Kidney (tissue), 13 donors: ENCODE measurements at regions not wholly inside any gene's neighbourhood (a gene's known extent, or its start where the extent isn't known, plus 50 kb on each side); places are given as distances from the start of the nearest gene placed in this dataset.

Experiments used
- DNase-seq, 5 donors: peaks; one replicate each; pipeline ENCODE4 v3.0.0-alpha.2; 2013 to 2020
- FAIRE-seq: peaks from 2 replicates; lab custom pipeline; 2012; peaks lifted over from hg19 to GRCh38; lab: Jason Lieb, UNC
- H3K27ac ChIP-seq, 2 donors: one replicate each; pipeline ENCODE4 v1.7.0; 2013; ENCODE audit warnings: low read depth in 2 of 2, low read length in 2 of 2, inconsistent platforms in 1 of 2
- H3K27me3 ChIP-seq: one replicate; pipeline ENCODE4 v1.7.1; 2013; ENCODE audit warnings: low read length, inconsistent platforms; ENCODE audit not compliant: control insufficient read depth, insufficient read depth
- H3K36me3 ChIP-seq, 3 donors: one replicate each; pipeline versions ENCODE4 v1.7.0 to v1.7.1; 2013; ENCODE audit warnings: low read length in 3 of 3, control low read depth in 1 of 3, inconsistent platforms in 1 of 3; ENCODE audit not compliant: insufficient read depth in 3 of 3, control insufficient read depth in 2 of 3
- H3K4me1 ChIP-seq, 3 donors: one replicate each; pipeline versions ENCODE4 v1.7.0 to v1.7.1; 2013; ENCODE audit warnings: low read length in 3 of 3, inconsistent platforms in 1 of 3, low read depth in 1 of 3; ENCODE audit not compliant: control insufficient read depth in 2 of 3, insufficient read depth in 2 of 3
- H3K4me3 ChIP-seq, 3 donors: one replicate each; pipeline versions ENCODE4 v1.7.0 to v1.8.1; 2013; ENCODE audit warnings: low read length in 3 of 3, control low read depth in 1 of 3, inconsistent platforms in 1 of 3
- H3K9ac ChIP-seq, 3 donors: one replicate each; pipeline versions ENCODE4 v1.7.0 to v1.7.1; 2013; ENCODE audit warnings: low read length in 3 of 3, control low read depth in 1 of 3, inconsistent platforms in 1 of 3
- H3K9me3 ChIP-seq, 3 donors: one replicate each; pipeline versions ENCODE4 v1.7.0 to v1.7.1; 2013; ENCODE audit warnings: low read length in 3 of 3, control low read depth in 1 of 3, inconsistent platforms in 1 of 3; ENCODE audit not compliant: control insufficient read depth in 2 of 3, insufficient read depth in 1 of 3
- intact Hi-C: fragments of 100-400 bp; cut with DNase I; formaldehyde crosslinking; loops from one replicate; pipeline ENCODE4 v1.11.1; 2022
- TF ChIP-seq, protein P1 (sequence below): IDR thresholded peaks from 3 replicates; pipeline ENCODE4 v1.5.1; 2012; ENCODE audit warnings: mild to moderate bottlenecking, moderate library complexity, borderline replicate concordance; ENCODE audit not compliant: insufficient read depth; ENCODE audit errors: extremely low read depth
- donor health status: control.
- donor health status: control.
- donor health status: control.
- donor health status: control.
- donor health status: control.
- donor health status: DM: yes; HTN: yes; CAD: no.
- donor health status: Normal renal cell carcinoma (clear cell type).

DNA sequence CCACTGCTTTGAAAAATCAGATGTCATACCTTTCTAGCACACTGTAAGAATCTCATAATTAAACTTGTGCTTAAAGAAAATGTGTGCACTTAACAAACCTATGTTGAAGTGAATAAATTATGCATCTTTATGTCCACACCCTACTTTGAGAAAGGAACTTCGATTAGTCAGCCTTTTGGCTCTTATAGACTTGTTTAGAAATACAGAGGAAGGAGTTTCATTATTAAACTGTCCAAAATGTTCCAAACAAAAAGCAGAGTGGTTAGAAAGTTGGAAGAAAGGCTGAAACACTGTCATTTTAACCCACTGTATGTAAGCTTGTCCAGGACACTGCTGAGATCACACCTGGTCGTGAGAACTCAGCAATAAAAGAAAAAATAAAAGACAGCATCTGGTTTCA, 863.2 kb upstream of the CHORDC1 start:
- FAIRE-seq (no peak), DNase-seq (no peak)
- Histone ChIP-seq H3K27me3 (no peaks in the 10 kb centered on the region), H3K4me1 (no peaks in the 10 kb centered on the region), H3K9me3 (no peaks in the 10 kb centered on the region), H3K27ac (no peak overlapping the region), H3K4me3 (no peak overlapping the region), H3K36me3 (no peaks in the 10 kb centered on the region), H3K9ac (no peak overlapping the region)
- TF ChIP-seq, protein P1, sequence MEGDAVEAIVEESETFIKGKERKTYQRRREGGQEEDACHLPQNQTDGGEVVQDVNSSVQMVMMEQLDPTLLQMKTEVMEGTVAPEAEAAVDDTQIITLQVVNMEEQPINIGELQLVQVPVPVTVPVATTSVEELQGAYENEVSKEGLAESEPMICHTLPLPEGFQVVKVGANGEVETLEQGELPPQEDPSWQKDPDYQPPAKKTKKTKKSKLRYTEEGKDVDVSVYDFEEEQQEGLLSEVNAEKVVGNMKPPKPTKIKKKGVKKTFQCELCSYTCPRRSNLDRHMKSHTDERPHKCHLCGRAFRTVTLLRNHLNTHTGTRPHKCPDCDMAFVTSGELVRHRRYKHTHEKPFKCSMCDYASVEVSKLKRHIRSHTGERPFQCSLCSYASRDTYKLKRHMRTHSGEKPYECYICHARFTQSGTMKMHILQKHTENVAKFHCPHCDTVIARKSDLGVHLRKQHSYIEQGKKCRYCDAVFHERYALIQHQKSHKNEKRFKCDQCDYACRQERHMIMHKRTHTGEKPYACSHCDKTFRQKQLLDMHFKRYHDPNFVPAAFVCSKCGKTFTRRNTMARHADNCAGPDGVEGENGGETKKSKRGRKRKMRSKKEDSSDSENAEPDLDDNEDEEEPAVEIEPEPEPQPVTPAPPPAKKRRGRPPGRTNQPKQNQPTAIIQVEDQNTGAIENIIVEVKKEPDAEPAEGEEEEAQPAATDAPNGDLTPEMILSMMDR = no peak
- intact Hi-C loops = no loop called here

DNA sequence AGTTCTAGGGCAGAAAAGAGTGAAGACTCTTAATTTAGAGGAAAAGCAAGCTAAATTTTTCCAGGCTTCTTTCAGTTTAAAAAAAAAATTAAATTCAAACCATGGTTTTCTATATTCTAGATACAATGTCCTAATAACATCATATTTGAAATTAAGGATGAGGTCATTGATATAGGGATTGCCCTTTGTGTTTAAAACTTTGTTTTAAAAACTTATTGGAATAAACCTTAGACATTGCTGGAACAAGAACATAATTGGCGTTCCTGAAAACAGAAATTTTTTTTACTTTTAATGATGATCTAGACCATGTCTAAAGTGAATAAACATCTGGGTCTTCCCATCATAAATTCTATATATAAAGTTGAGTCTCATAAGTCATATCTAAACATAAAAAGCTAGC, 859.4 kb upstream of the CHORDC1 start:
- no peaks in the 10 kb centered on the region for H3K9me3 ChIP-seq
- TF ChIP-seq, protein P1 = no peak
- FAIRE-seq (no peak), DNase-seq (no peak)
- no peak overlapping the region for H3K4me3 ChIP-seq
- no peak overlapping the region for H3K9ac ChIP-seq
- no peaks in the 10 kb centered on the region for H3K36me3 ChIP-seq
- no peaks in the 10 kb centered on the region for H3K4me1 ChIP-seq
- H3K27ac ChIP-seq = no peak overlapping the region
- H3K27me3 ChIP-seq = no peaks in the 10 kb centered on the region
- intact Hi-C loops = no loop called here

DNA sequence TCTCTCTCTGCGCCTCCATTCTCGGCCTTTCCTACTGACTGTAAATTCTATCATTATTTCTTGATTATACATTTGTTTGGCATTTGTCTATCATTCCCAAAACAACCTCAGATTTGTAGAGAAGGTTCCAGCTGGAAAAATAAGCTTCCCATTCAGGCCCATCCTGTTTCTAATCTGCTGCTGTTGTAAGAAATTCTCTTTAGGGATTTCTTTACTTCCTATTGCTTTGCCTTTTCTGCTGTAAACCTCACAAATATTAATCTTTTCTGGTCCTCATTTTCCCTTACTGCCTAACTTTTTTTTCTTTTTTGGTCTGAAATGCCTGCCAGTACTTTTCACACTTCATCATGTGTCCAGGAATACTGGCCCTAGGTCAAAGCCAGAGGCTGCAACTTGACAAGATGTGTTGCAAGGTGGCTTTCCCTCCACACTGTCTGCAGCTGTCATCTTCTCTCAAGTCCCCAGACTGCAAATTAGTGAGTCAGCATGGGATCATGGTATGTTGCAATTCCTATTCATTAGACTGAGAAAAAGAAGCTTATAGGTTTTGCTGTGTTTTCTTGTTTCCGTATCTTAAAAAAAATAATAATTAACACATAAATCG, 858.7 kb upstream of the CHORDC1 start:
- Histone ChIP-seq H3K9me3 (no peaks in the 10 kb centered on the region), H3K4me1 (no peaks in the 10 kb centered on the region), H3K9ac (no peak overlapping the region), H3K27ac (no peak overlapping the region), H3K27me3 (no peaks in the 10 kb centered on the region), H3K4me3 (no peak overlapping the region), H3K36me3 (no peaks in the 10 kb centered on the region)
- intact Hi-C loops = no loop called here
- no peak for FAIRE-seq
- no peak for DNase-seq
- TF ChIP-seq, protein P1 = no peak

DNA sequence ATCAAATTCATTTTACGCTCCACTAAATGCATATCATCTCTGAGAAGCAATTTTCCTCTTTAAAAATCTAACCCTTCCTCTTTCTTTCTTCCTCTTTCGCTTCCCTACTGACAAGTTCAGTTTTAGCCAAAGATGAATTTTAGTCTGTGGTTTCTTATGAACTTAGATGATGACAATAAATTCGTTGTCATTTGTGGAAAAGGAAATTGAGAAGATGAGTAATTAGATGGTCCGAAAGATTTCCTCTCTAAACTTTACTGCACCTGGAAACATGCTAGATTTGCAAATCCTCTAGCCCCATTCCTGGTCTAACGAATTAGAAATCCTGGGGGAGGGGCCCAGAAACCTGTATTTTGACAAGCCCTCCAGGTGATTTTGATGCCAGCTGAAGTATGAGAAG, 855.4 kb upstream of the CHORDC1 start:
- Histone ChIP-seq H3K9ac (no peak overlapping the region), H3K36me3 (no peaks in the 10 kb centered on the region), H3K27ac (no peak overlapping the region), H3K9me3 (no peaks in the 10 kb centered on the region), H3K4me3 (no peak overlapping the region), H3K27me3 (no peaks in the 10 kb centered on the region), H3K4me1 (no peaks in the 10 kb centered on the region)
- intact Hi-C loops = no loop called here
- TF ChIP-seq, protein P1 = no peak
- FAIRE-seq (no peak), DNase-seq (no peak)
